ENCODE measurements at regions not wholly inside any gene's neighbourhood (a gene's known extent, or its start where the extent isn't known, plus 50 kb on each side); places are given as distances from the start of the nearest gene placed in this dataset.

GRCh38 chr22:26900787-26901186 lies 243.4 kb downstream of the MIAT start:
- intact Hi-C loops (cut with DNase I; ENCODE audit: low total_unique reads), result no loop called here
- H3K4me3 ChIP-seq, result no peak overlapping the region
- 63 to 71% (median 64%) methylated on average over 5 of the region's 5 CpGs for WGBS, 5 donors
- H3K9me3 ChIP-seq, result no peaks in the 10 kb centered on the region
- no peak for DNase-seq
- H3K27ac ChIP-seq, result no peak overlapping the region
- no peak for TF ChIP-seq POLR2AphosphoS5 (IDR thresholded peaks at IDR 0.05)
- no peak for TF ChIP-seq EP300 (IDR thresholded peaks at IDR 0.05)
- no peak for TF ChIP-seq POLR2A (IDR thresholded peaks at IDR 0.05)
- TF ChIP-seq, protein P1, sequence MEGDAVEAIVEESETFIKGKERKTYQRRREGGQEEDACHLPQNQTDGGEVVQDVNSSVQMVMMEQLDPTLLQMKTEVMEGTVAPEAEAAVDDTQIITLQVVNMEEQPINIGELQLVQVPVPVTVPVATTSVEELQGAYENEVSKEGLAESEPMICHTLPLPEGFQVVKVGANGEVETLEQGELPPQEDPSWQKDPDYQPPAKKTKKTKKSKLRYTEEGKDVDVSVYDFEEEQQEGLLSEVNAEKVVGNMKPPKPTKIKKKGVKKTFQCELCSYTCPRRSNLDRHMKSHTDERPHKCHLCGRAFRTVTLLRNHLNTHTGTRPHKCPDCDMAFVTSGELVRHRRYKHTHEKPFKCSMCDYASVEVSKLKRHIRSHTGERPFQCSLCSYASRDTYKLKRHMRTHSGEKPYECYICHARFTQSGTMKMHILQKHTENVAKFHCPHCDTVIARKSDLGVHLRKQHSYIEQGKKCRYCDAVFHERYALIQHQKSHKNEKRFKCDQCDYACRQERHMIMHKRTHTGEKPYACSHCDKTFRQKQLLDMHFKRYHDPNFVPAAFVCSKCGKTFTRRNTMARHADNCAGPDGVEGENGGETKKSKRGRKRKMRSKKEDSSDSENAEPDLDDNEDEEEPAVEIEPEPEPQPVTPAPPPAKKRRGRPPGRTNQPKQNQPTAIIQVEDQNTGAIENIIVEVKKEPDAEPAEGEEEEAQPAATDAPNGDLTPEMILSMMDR (IDR thresholded peaks at IDR 0.05), result no peak
- no peaks in the 10 kb centered on the region for H3K36me3 ChIP-seq
- H3K27me3 ChIP-seq, result peaks cover 0 to 52% (median 20%) of the 10 kb centered on the region in 3 donors
- peaks cover 7 to 22% (median 13%) of the 10 kb centered on the region in 4 donors for H3K4me1 ChIP-seq

- TF ChIP-seq, protein P1 (IDR thresholded peaks at IDR 0.05), result no peak
- TF ChIP-seq EP300 (IDR thresholded peaks at IDR 0.05) (no peak), POLR2A (IDR thresholded peaks at IDR 0.05) (no peak), POLR2AphosphoS5 (IDR thresholded peaks at IDR 0.05) (no peak)
- H3K9me3 ChIP-seq, result no peaks in the 10 kb centered on the region
- 72 to 80% (median 75%) methylated on average over 20 of the region's 20 CpGs for WGBS, 5 donors
- H3K27ac ChIP-seq, result no peak overlapping the region
- no peaks in the 10 kb centered on the region for H3K36me3 ChIP-seq
- H3K4me1 ChIP-seq, result peaks cover 7 to 19% (median 13%) of the 10 kb centered on the region in 4 donors
- no peak overlapping the region for H3K4me3 ChIP-seq
- intact Hi-C loops (cut with DNase I; ENCODE audit: low total_unique reads), result no loop called here
- DNase-seq, result no peak
- H3K27me3 ChIP-seq, result peaks cover 0 to 52% (median 20%) of the 10 kb centered on the region in 3 donors
These were observed 243.9 kb downstream of the MIAT start for GRCh38 chr22:26901198-26901816.

DNA sequence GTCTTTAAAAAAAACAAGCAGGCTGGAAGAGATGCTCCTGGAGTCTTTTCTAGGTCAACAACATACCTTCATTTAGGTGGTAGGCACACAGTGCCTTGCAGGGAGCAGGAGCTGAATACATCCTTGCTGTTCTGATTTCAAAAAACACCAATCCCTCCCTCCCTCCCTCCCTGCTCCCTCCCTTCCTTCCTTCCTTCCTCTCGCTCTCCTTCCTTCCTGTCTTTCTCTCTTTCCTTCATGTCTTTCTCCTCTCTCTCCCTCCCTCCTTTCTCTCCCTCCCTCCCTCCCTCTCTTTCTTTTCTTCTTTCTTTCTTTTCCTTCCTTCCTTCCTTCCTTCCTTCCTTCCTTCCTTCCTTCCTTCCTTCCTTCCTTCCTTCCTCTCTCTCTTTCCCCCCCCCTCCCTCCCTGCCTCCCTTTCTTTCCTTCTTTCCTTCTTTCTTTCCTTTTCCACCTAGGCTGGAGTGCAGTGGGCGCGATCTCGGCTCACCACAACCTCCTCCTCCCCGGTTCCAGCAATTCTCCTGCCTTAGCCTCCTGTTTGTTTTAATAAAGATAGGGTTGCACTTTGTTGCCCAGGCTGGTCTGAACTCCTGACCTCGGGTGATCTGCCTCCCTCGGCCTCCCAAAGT lies 245.1 kb downstream of the MIAT start:
- H3K4me3 ChIP-seq, result peak overlapping the region; percentile 5 to 38 (median 10)
- WGBS, 5 donors, result 9 to 25% (median 16%) methylated on average over 7 of the region's 7 CpGs

DNA sequence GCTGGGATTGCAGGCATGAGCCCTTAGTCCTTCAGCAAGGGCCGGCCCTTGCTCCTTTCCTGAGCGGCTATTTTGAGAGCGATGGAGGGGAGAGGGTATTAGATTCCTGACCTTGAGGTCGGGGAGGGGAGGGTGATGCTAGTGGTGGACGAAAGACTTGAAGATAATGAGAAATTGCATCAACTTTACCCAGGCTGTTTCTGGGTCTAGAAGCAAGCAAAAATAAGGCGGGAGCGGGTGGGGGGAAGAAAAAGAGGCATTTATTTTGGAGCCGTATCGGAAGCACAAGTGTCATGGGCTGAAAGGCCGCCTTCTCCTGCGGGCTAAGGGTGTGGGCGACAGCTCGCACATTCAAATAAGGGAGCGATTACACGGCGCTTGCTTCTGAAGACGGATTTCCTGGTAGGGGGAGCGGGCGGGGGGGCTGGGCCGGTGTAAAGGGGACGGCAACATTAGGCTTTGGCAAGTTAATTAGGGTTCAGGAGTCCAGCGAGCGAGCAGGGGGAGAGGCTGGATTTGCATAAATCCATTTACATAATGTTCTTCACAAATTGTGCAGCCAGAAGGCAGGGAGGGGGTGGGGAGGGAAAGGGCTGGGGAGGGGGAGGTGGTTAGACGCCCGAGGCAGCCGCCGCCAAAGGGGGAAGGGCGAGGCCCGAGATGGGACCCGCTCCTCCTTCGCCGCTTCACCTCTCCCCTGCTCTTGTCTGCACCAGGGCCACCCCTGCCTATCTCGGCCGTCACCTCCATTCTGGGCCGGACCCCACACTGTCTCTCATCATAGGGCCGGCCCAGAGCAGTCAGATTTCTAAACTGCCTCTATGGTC lies 245.9 kb downstream of the MIAT start:
- intact Hi-C loops (cut with DNase I; ENCODE audit: low total_unique reads), result no loop called here
- WGBS, 5 donors, result 5 to 12% (median 6%) methylated on average over 32 to 36 of the region's 36 CpGs
- Histone ChIP-seq H3K36me3 (no peaks in the 10 kb centered on the region), H3K4me1 (peaks cover 7 to 19% (median 13%) of the 10 kb centered on the region in 4 donors), H3K9me3 (no peaks in the 10 kb centered on the region), H3K27ac (no peak overlapping the region), H3K27me3 (peaks cover 0 to 39% (median 16%) of the 10 kb centered on the region in 3 donors), H3K4me3 (peak overlapping the region; percentile 5 to 38 (median 10))
- TF ChIP-seq POLR2AphosphoS5 (IDR thresholded peaks at IDR 0.05) (no peak), EP300 (IDR thresholded peaks at IDR 0.05) (no peak), POLR2A (IDR thresholded peaks at IDR 0.05) (no peak)
- TF ChIP-seq, protein P1 (IDR thresholded peaks at IDR 0.05), result no peak
- peak in 1 of 2 donors; percentile 61 for DNase-seq

More for the DNA sequence above, 245.1 kb downstream of the MIAT start:
- Histone ChIP-seq H3K9me3 (no peaks in the 10 kb centered on the region), H3K27ac (no peak overlapping the region), H3K36me3 (no peaks in the 10 kb centered on the region), H3K4me1 (peaks cover 7 to 19% (median 13%) of the 10 kb centered on the region in 4 donors), H3K27me3 (peaks cover 0 to 46% (median 19%) of the 10 kb centered on the region in 3 donors)
- no peak for TF ChIP-seq POLR2A (IDR thresholded peaks at IDR 0.05)
- TF ChIP-seq, protein P1 (IDR thresholded peaks at IDR 0.05), result no peak
- no peak for TF ChIP-seq EP300 (IDR thresholded peaks at IDR 0.05)
- no peak for TF ChIP-seq POLR2AphosphoS5 (IDR thresholded peaks at IDR 0.05)
- DNase-seq, result no peak
- intact Hi-C loops (cut with DNase I; ENCODE audit: low total_unique reads), result no loop called here

Measured in stomach (tissue), 8 donors.